GM10266 (cell line): ENCODE measurements at regions not wholly inside any gene's neighbourhood (a gene's known extent, or its start where the extent isn't known, plus 50 kb on each side); places are given as distances from the start of the nearest gene placed in this dataset.

ENCODE experiments used
- DNase-seq: peaks from one replicate; pipeline ENCODE4 v3.0.0; 2012; ENCODE audit errors: extremely low spot score
- CTCF ChIP-seq: IDR thresholded peaks from 2 replicates; pipeline ENCODE4 v1.5.1; 2012; ENCODE audit warnings: mild to moderate bottlenecking, low read depth; ENCODE audit not compliant: control insufficient read depth, insufficient read depth; ENCODE audit errors: missing control alignments

GRCh38 chr4:71864380-71864779 lies 80.5 kb upstream of the GC start:
- DNase-seq, result no peak
- TF ChIP-seq CTCF, result no peak

GRCh38 chr4:71866212-71866885 lies 82.5 kb upstream of the GC start:
- no peak for DNase-seq
- TF ChIP-seq CTCF, result no peak

- TF ChIP-seq CTCF, result no peak
- no peak for DNase-seq
Observed at GRCh38 chr4:71867598-71867997, 83.7 kb upstream of the GC start.

DNA sequence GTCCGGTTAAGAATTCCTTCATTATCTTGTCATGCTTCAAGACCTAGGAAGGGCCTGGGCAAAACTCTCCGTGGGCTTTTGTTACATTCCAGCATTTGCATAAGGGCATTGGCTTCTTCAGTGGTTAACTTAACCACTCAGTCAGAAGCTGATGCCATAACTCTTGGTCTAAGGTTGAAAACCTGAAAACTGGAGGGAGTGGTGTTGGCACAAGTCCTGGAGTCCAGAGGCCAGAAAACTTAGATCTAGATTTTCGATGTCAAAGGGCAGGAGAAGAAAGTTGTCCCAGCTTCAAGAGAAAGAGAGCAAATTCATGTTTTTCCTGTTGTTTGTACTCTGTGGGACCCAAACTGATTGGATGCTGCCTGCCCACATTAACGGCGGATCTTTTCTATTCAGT lies 86.6 kb upstream of the GC start:
- no peak for TF ChIP-seq CTCF
- DNase-seq, result no peak

- no peak for TF ChIP-seq CTCF
- no peak for DNase-seq
Observed at GRCh38 chr4:71872221-71872620, 88.3 kb upstream of the GC start.

- DNase-seq, result no peak
- no peak for TF ChIP-seq CTCF
Observed at GRCh38 chr4:71872767-71873415, 89.0 kb upstream of the GC start.

GRCh38 chr4:71878376-71878775 lies 94.5 kb upstream of the GC start:
- TF ChIP-seq CTCF, result no peak
- DNase-seq, result no peak
